HUES48 (cell line): ENCODE measurements at regions not wholly inside any gene's neighbourhood (a gene's known extent, or its start where the extent isn't known, plus 50 kb on each side); places are given as distances from the start of the nearest gene placed in this dataset.

Source experiments
- H3K27ac ChIP-seq: one replicate; pipeline ENCODE4 v1.7.0; 2013; ENCODE audit warnings: low read depth, low read length, inconsistent platforms
- H3K27me3 ChIP-seq: 2 replicates; pipeline ENCODE4 v1.6.1; 2013; ENCODE audit warnings: mild to moderate bottlenecking, low read length; ENCODE audit not compliant: control insufficient read depth, insufficient read depth
- H3K36me3 ChIP-seq: 2 replicates; pipeline ENCODE4 v1.6.1; 2013; ENCODE audit warnings: low read length; ENCODE audit not compliant: control insufficient read depth, insufficient read depth
- H3K4me1 ChIP-seq: 2 replicates; pipeline ENCODE4 v1.6.1; 2013; ENCODE audit warnings: mild to moderate bottlenecking, low read length; ENCODE audit not compliant: control insufficient read depth, insufficient read depth
- H3K4me3 ChIP-seq: 2 replicates; pipeline ENCODE4 v1.5.1; 2013; ENCODE audit warnings: mild to moderate bottlenecking, low read depth, low read length
- H3K9ac ChIP-seq: 2 replicates; pipeline ENCODE4 v1.6.1; 2013; ENCODE audit warnings: mild to moderate bottlenecking, low read depth, low read length, moderate library complexity
- H3K9me3 ChIP-seq: 2 replicates; pipeline ENCODE4 v1.6.1; 2013; ENCODE audit warnings: low read length; ENCODE audit not compliant: control insufficient read depth, insufficient read depth

DNA sequence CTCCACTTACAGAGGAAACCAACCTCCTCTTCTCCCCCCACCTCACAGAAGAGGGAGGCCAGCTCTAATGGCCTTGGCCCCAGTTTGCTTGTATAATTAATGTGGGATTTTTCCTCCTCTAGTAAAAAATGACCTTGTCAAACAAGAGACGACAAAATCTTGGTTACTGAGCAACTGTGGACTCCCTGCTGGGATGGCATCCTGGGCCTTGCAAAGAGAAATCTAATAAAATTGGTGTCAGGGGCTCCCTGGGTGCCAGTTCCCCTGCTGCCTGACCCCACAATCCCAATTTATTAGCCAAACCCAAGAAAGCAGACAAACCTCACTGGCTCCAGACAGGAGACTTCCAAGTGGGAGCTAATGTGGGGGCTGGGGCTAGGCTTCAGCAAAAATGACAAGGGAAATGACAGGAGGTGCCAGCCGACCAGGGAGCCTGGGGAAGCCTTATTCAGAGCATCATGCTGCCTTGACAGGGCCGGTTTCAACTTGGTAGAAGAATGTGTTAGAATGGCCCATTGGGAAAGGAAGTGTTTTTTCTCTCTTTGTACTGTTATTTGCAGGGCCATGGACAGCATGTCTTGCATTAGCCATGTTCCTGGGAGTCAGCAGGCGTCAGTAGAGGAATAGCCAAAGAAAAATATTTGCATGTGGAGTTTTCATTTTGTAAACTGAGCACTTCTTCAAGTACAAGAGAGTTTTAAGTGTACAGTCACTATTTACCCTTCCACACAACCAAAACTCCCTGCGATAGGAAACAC, 816.9 kb downstream of the DHX35 start:
- Histone ChIP-seq H3K27ac (no peak overlapping the region), H3K4me1 (no peaks in the 10 kb centered on the region), H3K36me3 (no peaks in the 10 kb centered on the region), H3K9me3 (no peaks in the 10 kb centered on the region), H3K4me3 (no peak overlapping the region), H3K9ac (no peak overlapping the region), H3K27me3 (no peaks in the 10 kb centered on the region)

DNA sequence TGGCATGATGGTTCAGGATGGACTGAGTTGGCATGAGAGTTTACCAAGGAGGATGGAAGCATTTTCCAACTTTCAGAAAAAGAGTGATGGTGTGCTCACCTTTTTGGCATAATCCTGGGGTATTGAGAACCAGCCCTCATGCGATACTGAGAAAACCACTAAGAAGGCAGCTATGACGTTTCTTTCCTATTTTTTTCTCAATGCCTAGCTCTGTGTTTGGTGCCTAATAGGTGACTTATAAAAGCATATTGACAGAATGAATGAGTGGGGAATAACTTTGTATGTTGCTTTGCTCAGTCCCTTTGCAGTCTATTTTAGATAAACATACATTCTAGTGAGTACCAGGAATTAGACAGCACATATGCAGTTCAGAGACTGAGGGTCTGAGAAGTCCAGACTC, 816.3 kb downstream of the DHX35 start:
- Histone ChIP-seq H3K27me3 (no peaks in the 10 kb centered on the region), H3K9ac (no peak overlapping the region), H3K27ac (no peak overlapping the region), H3K36me3 (no peaks in the 10 kb centered on the region), H3K9me3 (no peaks in the 10 kb centered on the region), H3K4me3 (no peak overlapping the region), H3K4me1 (no peaks in the 10 kb centered on the region)

DNA sequence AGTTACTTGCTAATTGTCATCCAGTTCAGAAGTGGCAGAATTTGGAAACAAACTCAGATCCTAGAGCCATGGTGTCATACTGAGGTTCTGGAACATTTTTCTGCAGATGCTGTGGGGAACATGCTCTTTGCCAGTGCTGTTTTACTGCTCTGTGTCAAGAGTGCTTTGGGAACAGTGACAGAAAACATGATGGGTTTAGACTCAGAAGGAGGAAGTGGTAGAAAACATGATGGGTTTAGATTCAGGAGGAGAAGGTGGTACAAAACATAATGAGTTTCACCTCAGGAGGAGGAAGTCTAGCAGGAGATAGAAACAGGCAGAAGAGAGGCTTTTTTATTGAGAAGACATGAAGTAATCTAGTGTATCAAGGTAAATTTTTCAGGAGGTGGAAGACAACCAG, 815.5 kb downstream of the DHX35 start:
- Histone ChIP-seq H3K27ac (no peak overlapping the region), H3K27me3 (no peaks in the 10 kb centered on the region), H3K4me3 (no peak overlapping the region), H3K4me1 (no peaks in the 10 kb centered on the region), H3K9ac (no peak overlapping the region), H3K36me3 (no peaks in the 10 kb centered on the region), H3K9me3 (no peaks in the 10 kb centered on the region)

DNA sequence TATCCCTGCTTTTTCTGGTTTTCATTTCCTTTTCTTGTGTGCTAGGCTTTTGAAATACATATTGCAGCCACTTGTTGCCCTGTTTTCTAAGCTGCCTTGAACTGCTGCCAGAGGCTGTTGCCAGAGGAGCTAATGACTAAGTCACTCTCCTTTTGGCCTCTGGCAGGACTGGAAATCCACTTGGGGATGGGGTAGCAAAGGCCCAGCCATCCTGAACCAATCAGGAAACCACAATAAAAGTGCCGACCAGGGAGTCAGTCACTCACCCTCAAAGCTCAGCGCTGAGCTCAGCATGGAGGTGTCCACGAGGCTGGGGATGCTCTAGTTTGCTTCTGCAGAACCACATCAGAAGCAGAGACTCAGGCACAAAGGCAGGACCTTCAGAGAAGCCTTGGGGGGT, 813.0 kb downstream of the DHX35 start:
- no peaks in the 10 kb centered on the region for H3K4me1 ChIP-seq
- no peak overlapping the region for H3K27ac ChIP-seq
- H3K36me3 ChIP-seq = no peaks in the 10 kb centered on the region
- no peak overlapping the region for H3K9ac ChIP-seq
- no peak overlapping the region for H3K4me3 ChIP-seq
- no peaks in the 10 kb centered on the region for H3K9me3 ChIP-seq
- no peaks in the 10 kb centered on the region for H3K27me3 ChIP-seq

DNA sequence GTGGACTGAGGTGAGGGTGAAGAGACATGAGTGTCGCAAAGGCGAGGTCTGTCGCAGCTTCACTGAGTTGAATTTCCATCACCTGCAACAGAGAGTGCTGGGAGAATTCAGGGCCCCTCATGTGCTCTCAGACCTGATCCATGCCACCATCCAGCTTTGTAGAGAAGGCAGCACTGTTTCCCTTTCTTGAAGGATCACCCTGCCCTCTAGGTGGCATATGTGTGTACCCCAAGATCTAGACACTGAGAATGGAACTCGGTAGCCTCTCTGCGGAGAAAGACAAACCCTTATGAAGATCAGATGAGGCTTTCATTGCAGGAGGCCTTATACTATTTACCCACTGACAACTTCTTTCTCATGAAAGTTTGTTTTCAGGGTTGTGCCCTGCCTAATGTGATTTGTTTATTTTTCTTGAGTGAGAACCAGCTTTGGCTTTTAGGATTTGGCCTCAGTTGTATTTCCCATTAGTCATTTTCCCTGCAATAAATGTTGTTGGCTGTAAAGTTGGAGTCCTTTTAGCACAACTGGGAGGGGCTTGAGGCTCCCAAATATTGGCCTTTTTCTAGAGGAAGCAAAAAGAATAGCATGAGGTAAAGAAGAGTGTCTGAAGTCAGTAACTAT, 811.3 kb downstream of the DHX35 start:
- Histone ChIP-seq H3K27me3 (no peaks in the 10 kb centered on the region), H3K36me3 (no peaks in the 10 kb centered on the region), H3K4me1 (no peaks in the 10 kb centered on the region), H3K9me3 (0 out of 2 replicates have a peak, but pooled peaks cover 2% of the 10 kb centered on the region), H3K9ac (no peak overlapping the region), H3K4me3 (no peak overlapping the region), H3K27ac (no peak overlapping the region)

DNA sequence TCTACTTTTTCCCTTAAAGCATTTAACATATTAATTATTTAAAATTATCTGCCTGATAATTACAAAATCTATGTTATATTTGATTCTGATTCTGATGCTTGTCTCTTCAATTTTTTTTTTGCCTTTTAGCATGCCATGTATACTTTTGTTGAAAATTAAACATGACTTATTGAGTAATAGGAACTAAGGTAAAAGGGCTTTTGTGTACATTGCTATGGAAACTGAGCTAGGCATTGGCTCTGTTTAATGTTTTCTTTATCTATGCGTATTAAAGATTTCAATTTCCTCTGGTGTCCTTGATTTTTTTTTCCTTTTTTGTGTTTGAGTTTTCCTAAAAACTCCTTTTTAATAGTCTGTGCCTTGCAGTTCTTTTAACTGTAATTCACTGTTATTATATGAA, 805.2 kb downstream of the DHX35 start:
- Histone ChIP-seq H3K9me3 (peaks cover 2% of the 10 kb centered on the region; the same call in 1 of the 2 replicates), H3K27me3 (no peaks in the 10 kb centered on the region), H3K9ac (no peak overlapping the region), H3K27ac (no peak overlapping the region), H3K4me3 (no peak overlapping the region), H3K36me3 (no peaks in the 10 kb centered on the region), H3K4me1 (no peaks in the 10 kb centered on the region)

DNA sequence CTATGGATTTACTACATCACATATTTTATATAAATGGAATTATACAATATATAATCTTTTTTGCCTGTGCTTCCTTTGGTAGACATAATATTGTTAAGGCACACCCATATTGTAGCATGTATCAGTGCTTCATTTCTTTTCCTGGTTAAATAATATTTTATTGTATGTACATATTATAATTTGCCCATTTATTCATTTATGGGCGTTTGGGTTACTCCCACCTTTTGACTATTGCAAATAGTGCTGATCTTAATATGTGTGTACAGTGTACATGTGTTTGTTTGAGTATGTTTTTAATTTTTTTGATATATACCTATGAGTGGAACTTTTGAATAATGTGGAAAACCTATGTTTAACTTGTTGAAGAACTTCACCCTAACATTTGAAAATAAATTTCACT, 804.2 kb downstream of the DHX35 start:
- H3K4me1 ChIP-seq = no peaks in the 10 kb centered on the region
- H3K9ac ChIP-seq = no peak overlapping the region
- peaks cover 2% of the 10 kb centered on the region; the same call in 1 of the 2 replicates for H3K9me3 ChIP-seq
- no peak overlapping the region for H3K27ac ChIP-seq
- H3K4me3 ChIP-seq = no peak overlapping the region
- H3K27me3 ChIP-seq = no peaks in the 10 kb centered on the region
- H3K36me3 ChIP-seq = no peaks in the 10 kb centered on the region

DNA sequence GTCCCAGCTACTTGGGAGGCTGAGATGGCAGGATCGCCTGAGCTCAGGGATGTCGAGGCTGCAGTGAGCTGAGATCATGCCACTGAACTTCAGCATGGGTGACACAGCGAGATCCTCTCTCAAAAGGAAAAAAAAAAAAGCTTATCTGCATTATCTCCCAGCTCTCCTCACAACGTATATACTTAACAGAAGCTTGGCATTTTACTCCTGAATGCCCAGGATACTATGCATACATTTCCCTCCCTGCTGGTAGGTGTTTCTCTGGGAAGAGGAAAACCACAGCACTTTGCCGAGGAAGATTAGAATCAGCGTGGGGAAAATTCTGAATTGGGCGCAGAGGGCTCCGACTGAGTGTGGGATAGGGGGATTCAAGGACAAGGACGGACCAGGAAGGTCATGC, 800.6 kb downstream of the DHX35 start:
- Histone ChIP-seq H3K27ac (no peak overlapping the region), H3K9me3 (no peaks in the 10 kb centered on the region), H3K36me3 (no peaks in the 10 kb centered on the region), H3K4me3 (no peak overlapping the region), H3K27me3 (no peaks in the 10 kb centered on the region), H3K4me1 (no peaks in the 10 kb centered on the region), H3K9ac (no peak overlapping the region)

DNA sequence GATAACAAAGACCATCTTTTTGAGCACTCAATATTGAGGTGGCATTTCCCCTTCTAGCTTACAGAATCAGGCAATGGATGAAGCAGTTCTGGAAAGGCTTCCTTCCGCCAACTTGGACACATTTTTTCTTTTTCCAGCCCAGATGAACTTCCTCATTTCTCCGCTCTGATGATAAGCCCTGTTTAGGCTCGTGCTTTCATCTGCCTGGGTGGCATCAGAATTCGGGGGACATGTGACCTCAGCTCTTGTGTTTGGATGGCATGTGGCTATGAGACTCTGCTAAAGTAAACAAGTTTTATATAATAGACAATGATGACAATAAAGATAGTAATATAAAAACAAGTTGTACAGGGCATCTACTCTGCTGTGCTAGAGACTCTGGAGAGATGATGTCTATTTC, 796.7 kb downstream of the DHX35 start:
- Histone ChIP-seq H3K4me3 (no peak overlapping the region), H3K9ac (no peak overlapping the region), H3K4me1 (no peaks in the 10 kb centered on the region), H3K9me3 (no peaks in the 10 kb centered on the region), H3K36me3 (no peaks in the 10 kb centered on the region), H3K27ac (no peak overlapping the region), H3K27me3 (no peaks in the 10 kb centered on the region)

DNA sequence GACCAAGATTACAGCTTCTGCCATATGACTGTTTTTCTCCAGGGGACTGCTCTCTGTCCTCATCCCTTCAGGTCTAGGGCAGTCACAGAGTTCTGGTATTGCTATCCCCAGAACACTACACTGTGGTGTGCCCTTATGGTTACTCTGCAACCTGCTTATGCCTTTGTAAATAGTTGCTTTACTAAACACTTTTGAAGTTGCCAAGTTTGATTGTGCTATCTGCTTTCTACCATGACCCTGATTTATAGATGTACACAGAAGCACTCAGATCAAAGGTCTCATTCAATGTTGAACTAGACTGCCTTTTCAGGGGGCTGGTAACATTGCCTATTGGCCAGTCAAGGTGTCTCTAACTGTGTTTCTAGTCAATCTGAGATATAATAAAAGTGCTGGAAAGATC, 794.7 kb downstream of the DHX35 start:
- H3K9me3 ChIP-seq = no peaks in the 10 kb centered on the region
- H3K27ac ChIP-seq = no peak overlapping the region
- H3K27me3 ChIP-seq = no peaks in the 10 kb centered on the region
- H3K9ac ChIP-seq = no peak overlapping the region
- H3K4me1 ChIP-seq = no peaks in the 10 kb centered on the region
- no peak overlapping the region for H3K4me3 ChIP-seq
- H3K36me3 ChIP-seq = no peaks in the 10 kb centered on the region

DNA sequence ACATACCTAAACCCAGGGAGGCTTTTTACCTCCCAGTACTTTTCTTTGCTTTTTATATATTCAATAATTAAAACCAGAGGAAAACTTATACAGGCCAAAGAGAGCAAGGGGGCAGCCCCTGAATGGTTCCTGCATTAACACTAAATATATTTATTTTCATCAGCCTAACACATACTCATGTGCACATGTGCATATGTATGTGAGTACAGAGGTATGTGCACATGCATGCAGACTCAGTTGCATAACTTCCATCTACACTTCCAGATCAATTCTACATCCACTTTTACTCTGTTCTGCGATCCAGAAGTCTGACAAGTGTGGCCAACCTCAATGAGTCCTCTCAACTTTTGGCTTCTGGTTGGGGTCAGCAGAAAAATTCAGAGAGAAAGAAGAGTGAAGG, 794.2 kb downstream of the DHX35 start:
- Histone ChIP-seq H3K4me1 (no peaks in the 10 kb centered on the region), H3K27me3 (no peaks in the 10 kb centered on the region), H3K9me3 (no peaks in the 10 kb centered on the region), H3K27ac (no peak overlapping the region), H3K9ac (no peak overlapping the region), H3K4me3 (no peak overlapping the region), H3K36me3 (no peaks in the 10 kb centered on the region)
